MM.1S (cell line): ENCODE measurements at regions not wholly inside any gene's neighbourhood (a gene's known extent, or its start where the extent isn't known, plus 50 kb on each side); places are given as distances from the start of the nearest gene placed in this dataset.

Experiments used
- DNase-seq: peaks from one replicate; pipeline ENCODE4 v3.0.0-alpha.2; 2015
- H2AFZ ChIP-seq: fragments of 300-600 bp; sonication (generic); 2 replicates; pipeline ENCODE4 v1.6.0; 2016; ENCODE audit warnings: antibody characterized with exemption, low read length
- H3F3A ChIP-seq: fragments of 300-600 bp; sonication (generic); 2 replicates; pipeline ENCODE4 v1.6.1; 2016; ENCODE audit warnings: mild to moderate bottlenecking, antibody characterized with exemption, low read length, moderate library complexity, mixed read lengths; ENCODE audit not compliant: insufficient read depth
- H3K27ac ChIP-seq: fragments of 300-600 bp; sonication (generic); 2 replicates; pipeline ENCODE4 v1.5.1; 2016; ENCODE audit warnings: mild to moderate bottlenecking, low read length
- H3K27me3 ChIP-seq: fragments of 300-600 bp; sonication (generic); replicated peaks from 2 replicates; pipeline ENCODE4 v1.6.0; 2016; ENCODE audit warnings: low read length; ENCODE audit not compliant: insufficient read depth
- H3K36me3 ChIP-seq: fragments of 300-600 bp; sonication (generic); replicated peaks from 2 replicates; pipeline ENCODE4 v1.6.1; 2016; ENCODE audit warnings: mild to moderate bottlenecking, low read length, mixed read lengths; ENCODE audit not compliant: insufficient read depth
- H3K4me1 ChIP-seq: fragments of 300-600 bp; sonication (generic); 2 replicates; pipeline ENCODE4 v1.6.1; 2016; ENCODE audit warnings: low read length, mixed read lengths
- H3K4me2 ChIP-seq: fragments of 300-600 bp; sonication (generic); 2 replicates; pipeline ENCODE4 v1.6.0; 2016; ENCODE audit warnings: low read depth, low read length
- H3K4me3 ChIP-seq: fragments of 300-600 bp; sonication (generic); 2 replicates; pipeline ENCODE4 v1.5.1; 2016; ENCODE audit warnings: low read length, mixed read lengths
- H3K79me2 ChIP-seq: fragments of 300-600 bp; sonication (generic); 2 replicates; pipeline ENCODE4 v1.6.1; 2016; ENCODE audit warnings: mixed run types, low read length, mixed read lengths
- H3K9ac ChIP-seq: fragments of 300-600 bp; sonication (generic); 2 replicates; pipeline ENCODE4 v1.6.1; 2016; ENCODE audit warnings: low read length, mixed read lengths
- H3K9me2 ChIP-seq: fragments of 300-600 bp; sonication (generic); replicated peaks from 2 replicates; pipeline ENCODE4 v1.6.1; 2016; ENCODE audit warnings: mild to moderate bottlenecking, low read length, mixed read lengths; ENCODE audit not compliant: insufficient read depth
- H3K9me3 ChIP-seq: fragments of 300-600 bp; sonication (generic); replicated peaks from 2 replicates; pipeline ENCODE4 v1.6.1; 2016; ENCODE audit warnings: mild to moderate bottlenecking, low read length, mixed read lengths; ENCODE audit not compliant: insufficient read depth
- H4K20me1 ChIP-seq: fragments of 300-600 bp; sonication (generic); 2 replicates; pipeline ENCODE4 v1.6.1; 2016; ENCODE audit warnings: mild to moderate bottlenecking, low read length, moderate library complexity, mixed read lengths; ENCODE audit not compliant: insufficient read depth
- CTCF ChIP-seq: fragments of 300-600 bp; sonication (generic); IDR thresholded peaks from 2 replicates; pipeline ENCODE4 v1.5.1; 2016; ENCODE audit warnings: antibody characterized with exemption, low read length, mixed read lengths
- EZH2 ChIP-seq: fragments of 300-600 bp; sonication (generic); optimal IDR thresholded peaks from 2 replicates; pipeline ENCODE3; 2017; ENCODE audit warnings: low read depth, mild to moderate bottlenecking, antibody characterized with exemption, low read length, mixed read lengths
- EZH2phosphoT487 ChIP-seq: fragments of 300-600 bp; sonication (generic); IDR thresholded peaks from 2 replicates; pipeline ENCODE4 v1.6.1; 2018; ENCODE audit warnings: antibody characterized with exemption, low read length

- H3K27ac ChIP-seq, result no peak overlapping the region
- H3K9me2 ChIP-seq, result no peaks in the 10 kb centered on the region
- H3K27me3 ChIP-seq, result no peaks in the 10 kb centered on the region
- H3K4me1 ChIP-seq, result no peaks in the 10 kb centered on the region
- H3K9ac ChIP-seq, result no peak overlapping the region
- no peaks in the 10 kb centered on the region for H3K79me2 ChIP-seq
- DNase-seq, result no peak
- H4K20me1 ChIP-seq, result no peaks in the 10 kb centered on the region
- H3K4me2 ChIP-seq, result no peak overlapping the region
- H2AFZ ChIP-seq, result no peak overlapping the region
- H3K9me3 ChIP-seq, result no peaks in the 10 kb centered on the region
- TF ChIP-seq EZH2, result no peak
- no peak for TF ChIP-seq CTCF
- TF ChIP-seq EZH2phosphoT487, result no peak
- H3F3A ChIP-seq, result no peaks in the 10 kb centered on the region
- H3K36me3 ChIP-seq, result no peaks in the 10 kb centered on the region
- no peak overlapping the region for H3K4me3 ChIP-seq
These were observed 416.2 kb upstream of the PRKX start for GRCh38 chrX:4129626-4130025.

GRCh38 chrX:4118666-4119530 is 405.4 kb upstream of the PRKX start:
- H3K4me1 ChIP-seq, result no peaks in the 10 kb centered on the region
- H3K9me3 ChIP-seq, result no peaks in the 10 kb centered on the region
- no peaks in the 10 kb centered on the region for H3K36me3 ChIP-seq
- no peaks in the 10 kb centered on the region for H3K27me3 ChIP-seq
- no peak overlapping the region for H2AFZ ChIP-seq
- no peaks in the 10 kb centered on the region for H3K9me2 ChIP-seq
- H3K79me2 ChIP-seq, result no peaks in the 10 kb centered on the region
- no peak overlapping the region for H3K9ac ChIP-seq
- no peaks in the 10 kb centered on the region for H4K20me1 ChIP-seq
- no peak overlapping the region for H3K4me2 ChIP-seq
- H3K27ac ChIP-seq, result no peak overlapping the region
- no peak for DNase-seq
- H3K4me3 ChIP-seq, result no peak overlapping the region
- H3F3A ChIP-seq, result no peaks in the 10 kb centered on the region
- TF ChIP-seq EZH2 (no peak), CTCF (no peak), EZH2phosphoT487 (no peak)

DNA sequence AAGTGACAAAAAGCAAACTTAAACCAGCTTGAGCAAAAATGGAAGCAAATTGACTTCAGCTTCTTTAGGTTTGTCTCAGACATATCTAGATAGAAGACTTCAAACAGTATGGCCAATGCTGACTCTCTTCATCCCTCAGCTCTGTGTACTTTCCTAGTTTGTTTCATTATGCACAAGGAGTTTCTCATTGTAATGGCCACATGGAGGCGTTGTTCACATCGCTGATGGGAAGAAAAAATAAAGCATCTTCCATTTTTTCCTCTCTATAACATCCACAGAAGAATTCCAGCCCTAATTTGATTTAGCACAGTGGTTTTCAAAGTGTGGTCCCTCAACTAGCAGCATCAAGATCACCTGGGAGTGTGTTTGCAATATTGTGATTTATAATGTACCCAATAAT is 397.5 kb upstream of the PRKX start:
- no peaks in the 10 kb centered on the region for H3K4me1 ChIP-seq
- H3K4me2 ChIP-seq, result no peak overlapping the region
- H3K9ac ChIP-seq, result no peak overlapping the region
- H3K9me3 ChIP-seq, result no peaks in the 10 kb centered on the region
- no peak overlapping the region for H3K27ac ChIP-seq
- TF ChIP-seq EZH2 (no peak), CTCF (no peak), EZH2phosphoT487 (no peak)
- H3K4me3 ChIP-seq, result no peak overlapping the region
- no peaks in the 10 kb centered on the region for H3K36me3 ChIP-seq
- no peak for DNase-seq
- no peaks in the 10 kb centered on the region for H3K9me2 ChIP-seq
- no peaks in the 10 kb centered on the region for H4K20me1 ChIP-seq
- H3K79me2 ChIP-seq, result no peaks in the 10 kb centered on the region
- no peak overlapping the region for H2AFZ ChIP-seq
- H3F3A ChIP-seq, result no peaks in the 10 kb centered on the region
- H3K27me3 ChIP-seq, result no peaks in the 10 kb centered on the region
